Right lung (tissue), 2 donors: ENCODE measurements at regions not wholly inside any gene's neighbourhood (a gene's known extent, or its start where the extent isn't known, plus 50 kb on each side); places are given as distances from the start of the nearest gene placed in this dataset.

Experiments used
- DNase-seq, 2 donors: peaks; one replicate each; pipeline ENCODE4 v3.0.0-alpha.2; 2013

GRCh38 chr9:109950710-109951443, 170.9 kb downstream of the PALM2AKAP2 start:
- no peak for DNase-seq

GRCh38 chr9:109953300-109953699, 173.3 kb downstream of the PALM2AKAP2 start:
- no peak for DNase-seq

DNA sequence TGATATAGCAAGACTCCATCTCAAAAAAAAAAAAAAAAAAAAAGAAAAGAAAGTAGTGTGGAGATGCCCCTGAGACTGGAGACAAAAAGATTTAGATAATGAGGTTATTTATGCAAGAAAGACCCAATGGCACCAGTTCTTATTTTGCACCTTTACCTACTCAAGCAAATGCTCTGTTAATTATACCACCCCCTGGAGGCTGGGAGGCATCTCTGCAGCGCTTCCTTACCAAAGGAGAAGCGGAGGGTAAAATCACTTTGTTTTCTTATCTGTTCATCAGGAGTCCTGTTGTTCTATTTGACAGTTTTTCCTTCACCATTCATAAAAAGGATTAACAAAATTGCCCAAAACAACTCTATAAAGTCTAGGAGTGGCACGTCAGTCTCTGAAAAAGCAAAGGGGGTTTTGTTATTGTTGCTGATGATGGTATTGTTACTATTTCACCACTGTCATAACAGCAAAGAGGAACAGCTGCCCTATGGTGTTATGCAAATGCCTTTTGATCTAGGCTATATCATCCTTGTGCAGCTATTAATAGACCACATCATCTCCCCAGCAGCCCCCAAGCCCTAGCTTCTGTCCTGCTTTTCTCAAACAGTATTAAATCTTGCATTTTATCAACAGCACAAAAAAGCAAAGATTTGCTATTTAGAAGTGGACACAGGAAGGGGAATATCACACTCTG, 174.0 kb downstream of the PALM2AKAP2 start:
- DNase-seq: no peak

GRCh38 chr9:109956717-109957440, 176.9 kb downstream of the PALM2AKAP2 start:
- no peak for DNase-seq

- no peak for DNase-seq
These were observed 179.7 kb downstream of the PALM2AKAP2 start for GRCh38 chr9:109959679-109960078.

DNA sequence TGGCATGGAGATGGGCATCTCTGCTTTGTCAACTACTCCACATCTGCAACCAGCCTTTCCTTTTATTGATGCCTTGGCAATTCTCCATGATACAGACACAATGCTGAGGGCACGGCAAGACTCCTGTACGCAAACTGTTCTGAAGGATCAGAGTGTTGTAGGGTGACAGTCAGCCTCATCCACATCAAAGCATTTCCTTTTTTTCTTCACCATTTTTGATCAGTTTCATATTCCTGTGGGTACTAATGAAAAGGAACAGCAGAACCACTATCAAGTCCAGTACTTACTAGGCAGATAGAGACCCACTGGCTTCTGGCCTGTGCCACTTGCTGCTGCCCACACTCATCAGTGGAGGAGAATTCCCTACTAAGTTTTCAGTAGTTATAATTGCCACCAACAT, 181.6 kb downstream of the PALM2AKAP2 start:
- DNase-seq: no peak

DNA sequence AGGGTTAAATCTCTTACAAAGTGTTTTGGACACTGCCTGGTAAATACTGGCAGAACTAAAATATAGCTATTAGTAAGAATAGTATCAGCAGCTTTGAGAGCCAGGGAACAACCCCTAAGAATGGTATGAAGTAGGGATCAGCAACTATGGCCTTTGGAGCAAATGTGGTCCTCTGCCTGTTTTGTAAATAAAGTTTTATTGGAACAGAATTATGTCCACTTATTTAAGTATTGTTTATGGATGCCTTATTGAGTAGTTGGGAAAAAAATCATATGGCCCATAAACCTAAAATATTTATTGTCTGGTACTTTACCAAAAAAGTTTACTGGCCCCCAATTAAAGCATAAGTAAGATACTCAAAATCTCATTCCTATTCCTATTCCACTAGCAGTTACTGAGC, 182.2 kb downstream of the PALM2AKAP2 start:
- no peak for DNase-seq

- DNase-seq: no peak
These were observed 183.1 kb downstream of the PALM2AKAP2 start for GRCh38 chr9:109963079-109963478.

DNA sequence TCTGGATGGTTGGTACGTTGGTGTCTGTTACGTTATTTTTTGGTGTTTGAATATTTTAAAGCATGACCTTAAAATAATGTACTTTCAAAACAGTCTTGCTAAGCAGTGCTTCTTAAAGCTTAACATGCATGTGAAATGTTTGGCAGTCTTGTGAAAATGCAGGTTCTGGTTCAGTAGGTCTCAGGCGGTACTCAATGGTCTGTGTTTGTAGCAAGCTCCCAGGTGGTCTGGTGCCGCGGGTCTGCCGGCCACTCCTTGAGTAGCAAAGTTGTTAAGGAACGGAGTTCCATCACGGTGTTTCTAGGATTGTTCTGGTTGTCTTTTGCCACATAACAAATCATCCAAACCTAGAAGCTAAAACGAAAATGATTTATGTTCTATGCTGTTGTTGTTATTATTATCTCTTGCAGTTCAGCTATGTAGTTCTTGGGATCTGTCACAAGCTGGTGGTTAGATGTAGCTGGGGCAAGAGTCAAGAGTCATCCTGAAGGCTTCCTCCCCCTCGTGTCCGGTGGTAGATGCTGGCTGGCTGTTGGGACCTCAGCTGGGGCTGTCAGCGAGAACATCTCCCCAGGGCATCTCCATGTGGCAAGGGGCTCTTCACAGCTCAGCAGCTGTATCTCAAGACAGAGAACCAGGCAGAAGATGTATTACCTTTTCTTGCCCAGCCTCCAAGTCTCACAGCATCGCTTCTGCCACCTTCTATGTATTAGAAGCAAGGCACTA, 186.8 kb downstream of the PALM2AKAP2 start:
- no peak for DNase-seq

DNA sequence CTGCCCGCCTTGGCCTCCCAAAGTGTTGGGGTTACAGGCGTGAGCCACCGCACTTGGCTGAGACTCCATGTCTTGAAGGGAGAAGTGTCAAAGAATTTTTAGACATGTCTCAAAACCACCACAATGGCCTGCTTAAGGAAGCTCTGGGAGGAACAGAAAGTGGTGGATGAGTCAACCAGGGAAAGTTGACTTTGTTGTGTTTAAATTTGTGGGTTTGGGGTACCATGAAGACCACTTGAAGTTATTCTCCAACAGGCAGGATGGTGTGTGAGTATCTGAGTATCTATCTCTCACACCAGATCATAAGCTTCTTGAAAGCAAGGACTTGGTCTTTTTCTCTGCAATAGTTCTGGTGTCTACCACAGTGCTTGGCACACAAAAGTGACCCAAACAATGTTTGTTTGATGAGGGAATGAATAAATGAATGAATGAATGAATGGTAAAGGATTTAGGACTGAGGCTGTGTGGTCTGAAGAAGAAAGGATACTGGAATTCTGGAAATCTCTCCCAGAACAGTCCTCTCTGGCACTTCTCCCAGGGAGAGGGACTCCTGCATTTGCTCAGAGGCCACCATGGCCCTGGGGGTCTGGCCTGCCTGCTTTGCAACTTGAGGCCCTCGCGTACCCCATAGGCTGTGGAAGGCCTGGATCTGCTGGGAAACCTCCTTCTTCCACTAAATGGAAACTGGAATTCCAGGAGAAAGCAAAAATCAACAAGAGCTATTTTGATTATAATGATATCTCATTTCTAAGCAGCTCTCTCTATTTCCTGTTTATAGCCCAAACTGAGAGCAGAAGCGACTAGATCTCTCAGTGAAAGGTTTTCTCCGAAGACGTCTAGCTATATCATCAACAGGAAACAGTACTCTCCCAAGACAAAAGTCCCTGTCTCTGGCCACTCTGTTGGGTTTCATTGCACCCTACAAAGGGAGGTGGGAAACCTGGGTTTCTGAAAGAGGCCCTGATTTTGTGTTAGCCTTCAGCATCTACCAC, 187.9 kb downstream of the PALM2AKAP2 start:
- DNase-seq: no peak

GRCh38 chr9:109969011-109969410, 189.0 kb downstream of the PALM2AKAP2 start:
- no peak for DNase-seq

DNA sequence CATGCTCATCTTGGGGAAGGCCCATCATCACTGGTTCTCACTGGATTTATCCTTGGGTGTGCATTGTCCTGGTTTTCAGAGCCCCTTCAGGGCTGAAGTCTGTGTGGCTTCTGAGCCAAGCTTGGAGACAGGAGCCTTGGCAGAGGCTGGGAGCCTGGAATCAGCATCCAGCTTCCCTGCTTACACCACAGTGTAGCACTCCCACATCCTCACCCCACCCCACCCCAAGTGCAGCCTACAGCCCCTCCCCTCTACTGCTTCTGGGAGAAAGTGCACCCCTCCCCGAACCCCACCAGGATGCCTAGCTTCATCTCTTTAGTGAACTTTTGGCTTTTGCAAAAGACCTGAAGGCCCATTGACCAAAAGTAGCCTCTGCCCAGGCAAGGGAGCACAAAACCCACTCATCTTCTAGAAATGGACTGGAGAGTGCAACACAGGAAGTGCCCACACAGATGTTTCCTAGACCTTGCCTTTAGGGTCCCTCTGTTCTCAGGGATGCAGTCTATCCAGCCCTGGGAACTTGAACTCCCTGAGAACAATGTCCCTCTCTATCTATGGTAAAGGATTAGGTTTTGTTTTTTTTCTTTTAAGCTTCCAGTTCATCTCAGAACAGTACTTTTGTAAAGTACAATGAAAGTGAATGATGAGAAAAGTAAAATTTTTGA, 189.7 kb downstream of the PALM2AKAP2 start:
- no peak for DNase-seq

DNA sequence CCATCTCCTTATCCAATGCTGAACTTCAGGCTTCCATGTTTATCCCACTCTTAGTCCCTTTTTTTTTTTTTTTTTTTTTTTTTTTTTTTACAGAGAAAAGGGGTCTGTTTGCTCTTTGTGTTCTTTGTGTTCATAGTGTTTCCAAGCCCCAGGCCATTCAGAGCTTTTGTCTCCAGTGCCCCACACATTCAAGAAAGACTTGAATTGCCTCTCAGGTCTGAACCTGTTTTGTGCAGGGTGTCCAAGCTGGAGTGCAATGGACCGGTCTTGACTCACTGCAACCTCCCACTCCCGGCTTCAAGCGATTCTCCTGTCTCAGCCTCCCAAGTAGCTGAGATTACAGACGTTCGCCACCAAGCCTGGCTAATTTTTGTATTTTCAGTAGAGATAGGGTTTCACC, 191.2 kb downstream of the PALM2AKAP2 start:
- DNase-seq: no peak

DNA sequence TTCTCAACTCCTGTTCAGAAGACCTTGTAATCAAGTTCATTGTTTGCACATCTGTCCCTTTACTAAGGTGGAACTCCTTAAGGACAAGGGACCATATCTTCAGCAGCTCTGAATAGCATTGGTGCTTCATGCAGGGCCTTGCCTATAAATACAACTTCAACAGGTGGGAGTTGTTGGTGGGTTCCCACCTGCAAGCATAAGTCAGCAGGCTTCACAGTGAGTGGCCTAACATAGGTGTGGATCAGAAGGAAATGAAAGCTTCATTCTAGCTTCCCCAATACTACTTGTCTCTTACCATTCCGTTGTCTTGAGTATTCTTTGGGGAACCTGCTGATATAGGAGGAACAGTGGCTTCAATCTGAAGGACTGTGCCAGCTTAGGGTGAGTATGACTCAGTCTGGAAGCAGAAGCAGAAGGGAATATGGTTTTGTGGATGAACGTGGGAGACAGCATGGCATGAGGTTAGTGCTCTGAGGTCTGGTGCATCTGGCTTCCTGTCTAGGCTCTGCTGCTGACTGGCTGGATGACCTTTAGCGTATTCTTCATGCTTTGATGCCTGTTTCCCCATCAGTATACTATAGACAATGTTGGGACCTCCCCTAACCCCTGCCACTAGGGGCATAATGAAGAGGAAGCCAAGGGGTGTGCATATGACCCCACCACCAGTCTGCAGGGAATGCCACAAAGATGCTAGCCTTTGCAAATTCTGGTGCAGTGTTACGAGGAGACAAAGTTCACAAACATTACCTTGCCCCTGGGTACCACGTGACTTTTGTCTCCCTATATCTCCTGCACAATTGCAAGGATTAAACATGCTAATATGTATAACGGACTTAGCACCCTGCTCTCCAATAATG, 192.3 kb downstream of the PALM2AKAP2 start:
- DNase-seq: no peak

GRCh38 chr9:109973336-109973735, 193.3 kb downstream of the PALM2AKAP2 start:
- DNase-seq: no peak

DNA sequence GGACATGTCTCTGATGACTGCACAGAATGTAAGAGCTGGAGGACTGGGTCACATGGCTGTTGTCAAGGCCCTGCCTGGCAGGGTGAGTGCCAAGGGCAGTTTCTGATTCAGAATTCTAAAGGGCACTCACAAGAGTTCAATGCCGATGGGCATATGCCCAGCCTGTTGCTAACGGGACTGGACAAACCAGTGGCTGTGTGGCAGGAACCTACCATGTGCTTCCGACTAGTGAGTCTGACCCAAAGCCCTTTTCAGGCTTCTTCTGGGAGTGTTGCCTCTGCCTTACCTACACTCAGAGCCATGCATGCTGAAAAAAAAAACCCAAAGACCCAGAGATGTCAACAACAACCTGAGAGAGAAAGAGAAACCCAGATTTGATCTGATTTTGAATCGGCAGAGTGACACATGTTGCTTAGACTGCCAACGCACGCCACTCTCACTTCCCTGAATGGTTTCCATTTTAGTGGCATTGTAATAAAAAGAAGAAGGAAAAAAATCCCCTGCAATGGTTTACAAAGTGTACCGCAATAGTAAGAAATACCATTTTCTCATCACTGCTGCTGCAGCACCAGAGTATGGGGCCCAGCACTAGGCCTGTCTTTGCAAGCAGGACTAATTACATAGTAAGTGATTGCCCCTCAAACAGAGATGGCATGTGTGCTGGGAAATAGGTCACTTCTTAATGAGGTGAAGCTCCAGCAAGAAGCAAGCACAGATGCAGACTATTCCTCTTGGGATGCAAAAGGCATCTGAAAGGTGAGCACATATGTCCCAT, 194.3 kb downstream of the PALM2AKAP2 start:
- no peak for DNase-seq

GRCh38 chr9:109974918-109975276, 194.9 kb downstream of the PALM2AKAP2 start:
- no peak for DNase-seq

DNA sequence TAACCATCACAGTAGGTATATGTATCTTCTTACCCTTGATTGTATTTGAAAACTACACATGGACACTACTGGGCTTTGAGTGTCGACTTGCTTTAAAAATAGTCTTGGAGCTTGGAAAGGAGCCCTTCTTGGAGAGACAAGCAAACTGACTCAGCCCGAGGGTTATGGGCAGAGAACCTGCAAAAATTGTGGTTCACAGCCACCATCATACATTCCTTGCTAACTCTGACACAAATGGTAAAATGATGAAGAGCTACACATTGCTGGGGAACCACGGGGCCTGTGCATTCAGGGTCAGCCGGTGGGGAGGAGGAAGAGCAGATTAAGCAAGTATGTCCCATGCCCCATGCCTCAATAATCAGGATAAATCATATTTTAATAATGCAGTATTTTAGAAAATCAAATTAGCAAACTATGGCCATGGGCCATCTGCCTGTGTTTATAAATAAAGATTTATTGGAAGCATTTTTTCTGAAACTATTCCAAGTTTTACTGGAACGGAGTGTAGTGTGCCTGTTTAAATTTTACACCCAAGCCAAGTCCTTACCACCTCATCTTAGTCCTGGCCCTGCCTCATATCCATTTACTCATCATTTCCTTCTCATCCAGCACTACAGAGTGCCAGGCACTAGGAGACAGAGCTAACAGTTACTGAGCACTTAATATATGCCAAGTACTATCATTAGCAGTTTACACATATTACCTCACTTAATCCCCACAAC, 195.7 kb downstream of the PALM2AKAP2 start:
- DNase-seq: no peak
